Adrenal gland (tissue), 5 donors: ENCODE measurements at regions not wholly inside any gene's neighbourhood (a gene's known extent, or its start where the extent isn't known, plus 50 kb on each side); places are given as distances from the start of the nearest gene placed in this dataset.

Experiments
- CTCF ChIP-seq, 6 experiments: fragments of 450-650 bp in 4 of 6; fragments of 200-600 bp in 2 of 6; sonication (generic) in 1 of 6; IDR thresholded peaks; 1 replicate in 5 of 6; 2 replicates in 1 of 6; pipeline versions ENCODE4 v1.5.1 to v1.8.0; 2016 to 2021; ENCODE audit warnings: antibody characterized with exemption in 6 of 6, mild to moderate bottlenecking in 2 of 6, moderate library complexity in 1 of 6
- POLR2A ChIP-seq, 2 donors: fragments of 450-650 bp; IDR thresholded peaks; one replicate each; pipeline ENCODE4 v1.6.1; 2017; ENCODE audit warnings: antibody characterized with exemption in 2 of 2, mild to moderate bottlenecking in 2 of 2, moderate library complexity in 1 of 2
- donor health status: DM: no; HTN: no; CAD: no.

GRCh38 chr1:193355178-193355577, 168.8 kb upstream of the B3GALT2 start:
- TF ChIP-seq CTCF (IDR thresholded peaks at IDR 0.05) (no peak), POLR2A (IDR thresholded peaks at IDR 0.05) (no peak)
